Ishikawa (cell line): ENCODE measurements at regions not wholly inside any gene's neighbourhood (a gene's known extent, or its start where the extent isn't known, plus 50 kb on each side); places are given as distances from the start of the nearest gene placed in this dataset.

Experiments used
- CEBPB ChIP-seq: IDR thresholded peaks from 2 replicates; pipeline ENCODE4 v1.6.1; 2012
- CREB1 ChIP-seq: IDR thresholded peaks from 2 replicates; pipeline ENCODE4 v1.6.1; 2012; ENCODE audit warnings: low read depth
- EGR1 ChIP-seq: IDR thresholded peaks from 2 replicates; pipeline ENCODE4 v1.6.1; 2012
- EP300 ChIP-seq: IDR thresholded peaks from 2 replicates; pipeline ENCODE4 v1.6.1; 2012; ENCODE audit warnings: borderline replicate concordance
- FOXM1 ChIP-seq: IDR thresholded peaks from 2 replicates; pipeline ENCODE4 v1.6.1; 2012; ENCODE audit warnings: low read depth, borderline replicate concordance
- NFIC ChIP-seq: IDR thresholded peaks from 2 replicates; pipeline ENCODE4 v1.6.1; 2012
- RAD21 ChIP-seq: IDR thresholded peaks from 2 replicates; pipeline ENCODE4 v1.6.1; 2012; ENCODE audit warnings: low read depth
- TAF1 ChIP-seq: IDR thresholded peaks from 2 replicates; pipeline ENCODE4 v1.6.1; 2012; ENCODE audit warnings: low read depth, mild to moderate bottlenecking
- TCF12 ChIP-seq: IDR thresholded peaks from 2 replicates; pipeline ENCODE4 v1.6.1; 2012; ENCODE audit warnings: low read depth
- TEAD4 ChIP-seq: IDR thresholded peaks from 2 replicates; pipeline ENCODE4 v1.6.1; 2012
- YY1 ChIP-seq: IDR thresholded peaks from 2 replicates; pipeline ENCODE4 v1.6.1; 2012; ENCODE audit warnings: low read depth
- ZBTB7A ChIP-seq: IDR thresholded peaks from 2 replicates; pipeline ENCODE4 v1.6.1; 2012; ENCODE audit warnings: low read depth
- TF ChIP-seq, protein P1 (sequence below): IDR thresholded peaks from 2 replicates; pipeline ENCODE4 v1.6.1; 2012
- TF ChIP-seq, protein P2 (sequence below): IDR thresholded peaks from 2 replicates; pipeline ENCODE4 v1.6.1; 2012; ENCODE audit warnings: low read depth, mild to moderate bottlenecking
- TF ChIP-seq, protein P3 (sequence below): IDR thresholded peaks from 2 replicates; pipeline ENCODE4 v1.6.1; 2012

DNA sequence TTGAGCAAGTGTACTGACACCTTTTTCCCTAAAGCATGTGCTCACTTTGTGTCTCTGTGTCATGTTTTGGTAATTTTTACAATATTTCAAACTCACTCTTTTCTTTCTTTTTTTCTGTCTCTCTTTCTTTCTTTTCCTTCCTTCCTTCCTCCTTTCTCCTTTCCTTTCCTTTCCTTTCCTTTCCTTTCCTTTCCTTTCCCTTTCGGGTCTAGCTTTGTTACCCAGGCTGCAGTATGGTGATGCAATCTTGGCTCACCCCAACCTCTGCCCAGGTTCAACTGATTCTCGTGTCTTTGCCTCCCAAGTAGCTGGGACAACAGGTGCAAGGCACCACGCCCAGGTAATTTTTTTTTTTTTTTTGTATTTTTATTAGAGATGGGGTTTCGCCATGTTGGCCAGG, 60.4 kb upstream of the TINAGL1 start:
- TF ChIP-seq FOXM1, result no peak
- TF ChIP-seq, protein P1, sequence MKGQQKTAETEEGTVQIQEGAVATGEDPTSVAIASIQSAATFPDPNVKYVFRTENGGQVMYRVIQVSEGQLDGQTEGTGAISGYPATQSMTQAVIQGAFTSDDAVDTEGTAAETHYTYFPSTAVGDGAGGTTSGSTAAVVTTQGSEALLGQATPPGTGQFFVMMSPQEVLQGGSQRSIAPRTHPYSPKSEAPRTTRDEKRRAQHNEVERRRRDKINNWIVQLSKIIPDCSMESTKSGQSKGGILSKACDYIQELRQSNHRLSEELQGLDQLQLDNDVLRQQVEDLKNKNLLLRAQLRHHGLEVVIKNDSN, result no peak
- no peak for TF ChIP-seq TAF1

DNA sequence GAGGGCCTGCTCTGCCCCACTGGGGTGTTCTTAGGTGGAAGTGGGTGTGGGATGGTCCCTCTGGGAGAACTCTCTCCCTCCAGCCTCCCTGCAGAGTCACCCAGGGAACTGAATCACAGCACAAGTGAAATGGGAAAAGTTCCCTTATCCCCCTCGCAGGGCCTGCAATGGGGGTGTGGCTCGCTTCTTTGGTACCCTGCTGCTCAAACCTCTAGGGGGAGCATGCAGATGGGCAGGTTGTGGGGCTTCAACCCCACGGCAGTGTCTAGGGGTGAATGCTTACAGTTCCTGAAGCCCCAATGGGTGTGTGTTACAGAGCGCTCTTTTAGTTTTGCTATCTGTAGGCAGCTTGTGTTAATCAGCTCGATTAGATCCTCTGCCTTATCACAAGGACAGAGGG, 59.0 kb upstream of the TINAGL1 start:
- TF ChIP-seq TEAD4, result no peak
- TF ChIP-seq ZBTB7A, result no peak
- no peak for TF ChIP-seq YY1
- no peak for TF ChIP-seq EGR1
- no peak for TF ChIP-seq EP300
- TF ChIP-seq, protein P2, sequence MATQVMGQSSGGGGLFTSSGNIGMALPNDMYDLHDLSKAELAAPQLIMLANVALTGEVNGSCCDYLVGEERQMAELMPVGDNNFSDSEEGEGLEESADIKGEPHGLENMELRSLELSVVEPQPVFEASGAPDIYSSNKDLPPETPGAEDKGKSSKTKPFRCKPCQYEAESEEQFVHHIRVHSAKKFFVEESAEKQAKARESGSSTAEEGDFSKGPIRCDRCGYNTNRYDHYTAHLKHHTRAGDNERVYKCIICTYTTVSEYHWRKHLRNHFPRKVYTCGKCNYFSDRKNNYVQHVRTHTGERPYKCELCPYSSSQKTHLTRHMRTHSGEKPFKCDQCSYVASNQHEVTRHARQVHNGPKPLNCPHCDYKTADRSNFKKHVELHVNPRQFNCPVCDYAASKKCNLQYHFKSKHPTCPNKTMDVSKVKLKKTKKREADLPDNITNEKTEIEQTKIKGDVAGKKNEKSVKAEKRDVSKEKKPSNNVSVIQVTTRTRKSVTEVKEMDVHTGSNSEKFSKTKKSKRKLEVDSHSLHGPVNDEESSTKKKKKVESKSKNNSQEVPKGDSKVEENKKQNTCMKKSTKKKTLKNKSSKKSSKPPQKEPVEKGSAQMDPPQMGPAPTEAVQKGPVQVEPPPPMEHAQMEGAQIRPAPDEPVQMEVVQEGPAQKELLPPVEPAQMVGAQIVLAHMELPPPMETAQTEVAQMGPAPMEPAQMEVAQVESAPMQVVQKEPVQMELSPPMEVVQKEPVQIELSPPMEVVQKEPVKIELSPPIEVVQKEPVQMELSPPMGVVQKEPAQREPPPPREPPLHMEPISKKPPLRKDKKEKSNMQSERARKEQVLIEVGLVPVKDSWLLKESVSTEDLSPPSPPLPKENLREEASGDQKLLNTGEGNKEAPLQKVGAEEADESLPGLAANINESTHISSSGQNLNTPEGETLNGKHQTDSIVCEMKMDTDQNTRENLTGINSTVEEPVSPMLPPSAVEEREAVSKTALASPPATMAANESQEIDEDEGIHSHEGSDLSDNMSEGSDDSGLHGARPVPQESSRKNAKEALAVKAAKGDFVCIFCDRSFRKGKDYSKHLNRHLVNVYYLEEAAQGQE, result no peak
- no peak for TF ChIP-seq TAF1
- TF ChIP-seq RAD21, result no peak
- no peak for TF ChIP-seq CEBPB
- TF ChIP-seq, protein P1, result no peak
- TF ChIP-seq FOXM1, result no peak
- no peak for TF ChIP-seq CREB1
- no peak for TF ChIP-seq TCF12
- TF ChIP-seq, protein P3, sequence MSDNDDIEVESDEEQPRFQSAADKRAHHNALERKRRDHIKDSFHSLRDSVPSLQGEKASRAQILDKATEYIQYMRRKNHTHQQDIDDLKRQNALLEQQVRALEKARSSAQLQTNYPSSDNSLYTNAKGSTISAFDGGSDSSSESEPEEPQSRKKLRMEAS, result no peak
- no peak for TF ChIP-seq NFIC

GRCh38 chr1:31521761-31522555, 54.4 kb upstream of the TINAGL1 start:
- TF ChIP-seq, protein P3, result no peak
- TF ChIP-seq, protein P1, result no peak
- TF ChIP-seq EGR1 (no peak), NFIC (no peak), CREB1 (no peak)

DNA sequence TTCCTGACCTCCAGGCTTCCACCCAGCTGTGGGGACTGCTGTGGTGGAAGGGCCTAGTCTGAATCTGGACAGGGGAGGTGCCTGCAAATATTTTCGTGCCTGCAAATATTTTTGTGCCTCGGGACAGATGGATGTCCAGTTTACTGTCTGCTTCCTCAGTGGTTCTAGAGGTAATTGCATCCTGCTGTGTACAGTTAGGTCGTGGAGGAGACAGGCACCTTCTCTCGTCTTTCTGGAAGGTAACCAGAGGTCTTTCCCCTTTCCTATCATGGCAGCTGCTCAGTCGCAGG, 53.8 kb upstream of the TINAGL1 start:
- TF ChIP-seq, protein P1, result no peak
- TF ChIP-seq, protein P2, result no peak
- TF ChIP-seq YY1 (no peak), RAD21 (no peak), EGR1 (no peak), CEBPB (no peak), FOXM1 (no peak), CREB1 (no peak), EP300 (no peak), NFIC (no peak), ZBTB7A (no peak), TAF1 (no peak)
- TF ChIP-seq, protein P3, result no peak

DNA sequence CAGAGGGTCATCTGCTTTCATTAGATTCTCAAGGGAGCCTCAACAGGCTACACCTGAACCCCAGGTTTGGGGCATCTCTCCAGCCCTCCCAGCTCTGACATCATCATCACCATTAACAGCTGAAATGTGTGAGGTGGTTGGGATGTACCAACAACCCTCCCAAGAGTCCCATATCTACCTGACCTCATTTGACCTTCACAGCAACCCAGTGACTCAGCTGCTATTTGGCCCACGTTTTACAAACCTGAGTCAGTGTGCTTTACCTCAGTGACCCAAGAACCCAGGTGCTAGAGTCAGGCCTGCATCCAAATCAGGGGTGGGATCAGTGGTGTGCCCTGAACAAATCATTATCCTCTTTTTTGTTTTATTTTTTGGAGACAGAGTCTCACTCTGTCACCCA, 53.3 kb upstream of the TINAGL1 start:
- no peak for TF ChIP-seq ZBTB7A

GRCh38 chr1:31523769-31524168, 52.5 kb upstream of the TINAGL1 start:
- TF ChIP-seq RAD21 (no peak), FOXM1 (no peak), CEBPB (no peak), YY1 (no peak), ZBTB7A (no peak), EGR1 (no peak), CREB1 (no peak), TAF1 (no peak)
- TF ChIP-seq, protein P1, result no peak
- TF ChIP-seq, protein P2, result no peak
